ENCODE measurements at regions not wholly inside any gene's neighbourhood (a gene's known extent, or its start where the extent isn't known, plus 50 kb on each side); places are given as distances from the start of the nearest gene placed in this dataset.

- Histone ChIP-seq H3K79me2 (ENCODE audit: control insufficient read depth, insufficient read depth, low read length) (no peaks in the 10 kb centered on the region), H3K9me3 (replicated peaks; ENCODE audit: control insufficient read depth, insufficient read depth, low read length) (no peaks in the 10 kb centered on the region), H3K4me3 (no peak overlapping the region), H4K20me1 (ENCODE audit: control insufficient read depth, insufficient read depth) (no peaks in the 10 kb centered on the region), H3K36me3 (ENCODE audit: control insufficient read depth in 2 of 2, insufficient read depth in 2 of 2, low read length in 1 of 2) (no peaks in the 10 kb centered on the region), H3K4me2 (ENCODE audit: control insufficient read depth, insufficient read depth) (no peak overlapping the region), H3K27ac (ENCODE audit: control insufficient read depth, insufficient read depth) (no peak overlapping the region), H3K9ac (ENCODE audit: control insufficient read depth, insufficient read depth, low read length) (no peak overlapping the region), H2AFZ (ENCODE audit: control insufficient read depth, low read depth, low read length) (no peak overlapping the region), H3K4me1 (ENCODE audit: control insufficient read depth, insufficient read depth, low read length) (no peaks in the 10 kb centered on the region), H3K27me3 (replicated peaks in 1 of 2; ENCODE audit: control insufficient read depth in 2 of 2, insufficient read depth in 2 of 2, low read length in 1 of 2) (no peaks in the 10 kb centered on the region)
- TF ChIP-seq YY1 (IDR thresholded peaks at IDR 0.05; ENCODE audit: low read depth, low read length): no peak
- no peak for TF ChIP-seq PAX5 (IDR thresholded peaks at IDR 0.05; ENCODE audit: borderline replicate concordance, low read depth, low read length)
- TF ChIP-seq GATAD2B (conservative IDR thresholded peaks at IDR 0.05; ENCODE audit: low read depth): no peak
- TF ChIP-seq SMARCA5 (IDR thresholded peaks at IDR 0.05): no peak
- no peak for TF ChIP-seq ZNF207 (IDR thresholded peaks at IDR 0.05; ENCODE audit: borderline replicate concordance)
- DNase-seq (ENCODE audit: low read depth, low spot score) (no peak), FAIRE-seq (no peak), ATAC-seq (no peak)
- 29% methylated on average over 3 of the region's 3 CpGs for WGBS (ENCODE audit: insufficient coverage, insufficient replicate concordance, low lambda C conversion rate, missing lambda C conversion rate)
- in situ Hi-C loops (cut with MboI) (no loop called here), intact Hi-C loops (cut with micrococcal nuclease; ENCODE audit: unreplicated experiment) (no loop called here)
- SMC1A ChIA-PET (ENCODE audit: uncharacterized antibody, unreplicated experiment): no interaction called here
- RAD21 ChIA-PET (ENCODE audit: unreplicated experiment): no interaction called here
- no TSS peak for BruUV-seq (replicated peaks)
- CTCF ChIA-PET: no interaction called here
- POLR2A ChIA-PET: no interaction called here
Measured at GRCh38 chr2:82793711-82794435, 1665.2 kb downstream of the SUCLG1 start.

- Histone ChIP-seq H3K4me3 (no peak overlapping the region), H3K27me3 (replicated peaks in 1 of 2; ENCODE audit: control insufficient read depth in 2 of 2, insufficient read depth in 2 of 2, low read length in 1 of 2) (no peaks in the 10 kb centered on the region), H3K36me3 (ENCODE audit: control insufficient read depth in 2 of 2, insufficient read depth in 2 of 2, low read length in 1 of 2) (no peaks in the 10 kb centered on the region), H2AFZ (ENCODE audit: control insufficient read depth, low read depth, low read length) (no peak overlapping the region), H3K9me3 (replicated peaks; ENCODE audit: control insufficient read depth, insufficient read depth, low read length) (no peaks in the 10 kb centered on the region), H3K4me2 (ENCODE audit: control insufficient read depth, insufficient read depth) (no peak overlapping the region), H3K4me1 (ENCODE audit: control insufficient read depth, insufficient read depth, low read length) (no peaks in the 10 kb centered on the region), H3K79me2 (ENCODE audit: control insufficient read depth, insufficient read depth, low read length) (no peaks in the 10 kb centered on the region), H3K9ac (ENCODE audit: control insufficient read depth, insufficient read depth, low read length) (no peak overlapping the region), H3K27ac (ENCODE audit: control insufficient read depth, insufficient read depth) (no peak overlapping the region), H4K20me1 (ENCODE audit: control insufficient read depth, insufficient read depth) (no peaks in the 10 kb centered on the region)
- intact Hi-C loops (cut with micrococcal nuclease; ENCODE audit: unreplicated experiment): no loop called here
- WGBS (ENCODE audit: insufficient coverage, insufficient replicate concordance, low lambda C conversion rate, missing lambda C conversion rate): 14% methylated on average over 5 of the region's 5 CpGs
- no peak for TF ChIP-seq SREBF1 (IDR thresholded peaks at IDR 0.05; ENCODE audit: low read length)
- no peak for TF ChIP-seq ATF7 (IDR thresholded peaks at IDR 0.05; ENCODE audit: low read depth)
- DNase-seq (ENCODE audit: low read depth, low spot score) (no peak), FAIRE-seq (no peak), ATAC-seq (no peak)
- no TSS peak for BruUV-seq (replicated peaks)
- ChIA-PET SMC1A (ENCODE audit: uncharacterized antibody, unreplicated experiment) (no interaction called here), RAD21 (ENCODE audit: unreplicated experiment) (no interaction called here), POLR2A (no interaction called here), CTCF (no interaction called here)
- in situ Hi-C loops (cut with MboI): no loop called here
Measured at GRCh38 chr2:82792316-82792715, 1666.8 kb downstream of the SUCLG1 start.
